ENCODE measurements at regions not wholly inside any gene's neighbourhood (a gene's known extent, or its start where the extent isn't known, plus 50 kb on each side); places are given as distances from the start of the nearest gene placed in this dataset.

DNA sequence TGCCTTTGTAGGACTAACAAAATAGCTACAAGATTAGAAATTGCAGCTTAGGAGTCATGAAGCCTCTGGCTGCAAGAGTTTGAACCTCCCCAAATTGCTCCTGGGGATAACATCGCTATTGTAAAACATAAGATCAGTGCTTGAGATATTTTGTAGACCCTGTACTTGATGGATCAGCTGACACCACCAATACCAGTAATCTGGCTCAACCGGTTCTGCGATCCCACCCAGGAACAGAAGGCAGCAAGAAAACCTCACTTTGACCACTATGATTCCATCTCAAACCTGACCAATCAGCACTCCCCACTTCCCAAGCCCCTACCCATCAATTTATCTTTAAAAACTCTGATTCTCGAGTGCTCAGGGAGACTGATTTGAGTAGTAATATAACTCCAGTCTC is 206.9 kb upstream of the ADRA1D start:
- H2BK5ac ChIP-seq (ENCODE audit: low read depth, low read length): no peak overlapping the region
- H3K4me3 ChIP-seq (ENCODE audit: extremely low read depth in 1 of 4, insufficient read depth in 2 of 4, low read depth in 3 of 4, low read length in 4 of 4): no peak overlapping the region
- H3K79me1 ChIP-seq (ENCODE audit: low read depth, low read length): no peaks in the 10 kb centered on the region
- no peak overlapping the region for H3K9ac ChIP-seq (replicated peaks in 1 of 4; ENCODE audit: extremely low read depth in 1 of 4, low read depth in 3 of 4, low read length in 3 of 4)
- no peak overlapping the region for H4K91ac ChIP-seq (replicated peaks; ENCODE audit: insufficient read length, low read length)
- H2BK20ac ChIP-seq (ENCODE audit: low read length): no peak overlapping the region
- H3K23me2 ChIP-seq (ENCODE audit: low read depth, low read length): no peaks in the 10 kb centered on the region
- H3K4me1 ChIP-seq (replicated peaks in 1 of 4; ENCODE audit: control insufficient read depth in 3 of 4, insufficient read depth in 4 of 4, low read length in 3 of 4): no peaks in the 10 kb centered on the region; a peak in 3 of 7 replicates
- CTCF ChIA-PET (ENCODE audit: partially characterized antibody): no interaction called here
- DNase-seq (ENCODE audit: low read depth in 1 of 2, low spot score in 2 of 2): no peak
- no peak overlapping the region for H2AK5ac ChIP-seq (ENCODE audit: low read depth, low read length)
- no peak overlapping the region for H3K56ac ChIP-seq (replicated peaks; ENCODE audit: insufficient read length, low read depth, low read length)
- no peaks in the 10 kb centered on the region for H3K27me3 ChIP-seq (replicated peaks in 1 of 4; ENCODE audit: control insufficient read depth in 3 of 4, extremely low read depth in 1 of 4, insufficient read depth in 3 of 4, low read length in 3 of 4)
- 78% methylated on average over 4 of the region's 4 CpGs; no CpG with 5 or more reads in 1 of the 2 experiments for WGBS, 2 experiments (ENCODE audit: extremely low coverage in 1 of 2, insufficient coverage in 1 of 2, insufficient read length in 1 of 2, insufficient replicate concordance in 2 of 2, low coverage in 1 of 2, low lambda C conversion rate in 2 of 2, missing lambda C conversion rate in 1 of 2)
- H3K79me2 ChIP-seq (ENCODE audit: control insufficient read depth in 1 of 2, insufficient read depth in 2 of 2, low read length in 2 of 2): no peaks in the 10 kb centered on the region
- H4K5ac ChIP-seq (ENCODE audit: insufficient read length, low read depth, low read length): no peak overlapping the region
- H3K4me2 ChIP-seq (ENCODE audit: insufficient read depth in 1 of 2, low read depth in 2 of 2, low read length in 2 of 2): no peak overlapping the region
- H3K18ac ChIP-seq (ENCODE audit: extremely low read depth, low read length): no peak overlapping the region
- H2AFZ ChIP-seq (ENCODE audit: low read length): no peak overlapping the region
- H2BK12ac ChIP-seq (ENCODE audit: low read depth, low read length): no peak overlapping the region
- no peaks in the 10 kb centered on the region for H3K36me3 ChIP-seq (ENCODE audit: control insufficient read depth in 2 of 4, insufficient read depth in 4 of 4, low read length in 3 of 4)
- no peak overlapping the region for H2BK15ac ChIP-seq (ENCODE audit: low read length)
- no peak overlapping the region for H3K4ac ChIP-seq (replicated peaks; ENCODE audit: insufficient read length, low read depth, low read length)
- no peaks in the 10 kb centered on the region for H3K9me3 ChIP-seq (ENCODE audit: insufficient read depth in 2 of 2, low read depth in 1 of 2, low read length in 1 of 2)
- H3K23ac ChIP-seq (ENCODE audit: insufficient read length): no peak overlapping the region
- no peak overlapping the region for H3K27ac ChIP-seq (ENCODE audit: low read depth, low read length)
- H4K8ac ChIP-seq (ENCODE audit: extremely low read depth, insufficient read depth, low read length): no peak overlapping the region
- POLR2A ChIA-PET (ENCODE audit: partially characterized antibody): no interaction called here
- no peak overlapping the region for H2BK120ac ChIP-seq (replicated peaks; ENCODE audit: low read depth, low read length)
- no peaks in the 10 kb centered on the region for H4K20me1 ChIP-seq (replicated peaks in 1 of 2; ENCODE audit: control insufficient read depth in 1 of 2, insufficient read depth in 2 of 2, low read length in 2 of 2)
- no peak for FAIRE-seq
- H3K14ac ChIP-seq (ENCODE audit: insufficient read length): no peak overlapping the region
- TF ChIP-seq PHF8 (conservative IDR thresholded peaks at IDR 0.05; ENCODE audit: low read depth, low read length) (no peak), SRF (IDR thresholded peaks at IDR 0.05; ENCODE audit: low read depth, low read length) (no peak), FOSL1 (IDR thresholded peaks at IDR 0.05; ENCODE audit: insufficient read depth, low read depth, low read length) (no peak), MAFK (IDR thresholded peaks at IDR 0.05; ENCODE audit: low read depth, low read length) (no peak), ASH2L (IDR thresholded peaks at IDR 0.05; ENCODE audit: low read length) (no peak), POU5F1 (IDR thresholded peaks at IDR 0.05; ENCODE audit: low read depth, low read length) (no peak), TAF7 (optimal IDR thresholded peaks at IDR 0.05; ENCODE audit: borderline replicate concordance, low read depth, low read length) (no peak), KDM5A (IDR thresholded peaks at IDR 0.05; ENCODE audit: low read length) (no peak), RBBP5 (IDR thresholded peaks at IDR 0.05; ENCODE audit: borderline replicate concordance, low read depth, low read length) (no peak), SIX5 (IDR thresholded peaks at IDR 0.05; ENCODE audit: low read depth, low read length) (no peak)
- TF ChIP-seq, protein P1, sequence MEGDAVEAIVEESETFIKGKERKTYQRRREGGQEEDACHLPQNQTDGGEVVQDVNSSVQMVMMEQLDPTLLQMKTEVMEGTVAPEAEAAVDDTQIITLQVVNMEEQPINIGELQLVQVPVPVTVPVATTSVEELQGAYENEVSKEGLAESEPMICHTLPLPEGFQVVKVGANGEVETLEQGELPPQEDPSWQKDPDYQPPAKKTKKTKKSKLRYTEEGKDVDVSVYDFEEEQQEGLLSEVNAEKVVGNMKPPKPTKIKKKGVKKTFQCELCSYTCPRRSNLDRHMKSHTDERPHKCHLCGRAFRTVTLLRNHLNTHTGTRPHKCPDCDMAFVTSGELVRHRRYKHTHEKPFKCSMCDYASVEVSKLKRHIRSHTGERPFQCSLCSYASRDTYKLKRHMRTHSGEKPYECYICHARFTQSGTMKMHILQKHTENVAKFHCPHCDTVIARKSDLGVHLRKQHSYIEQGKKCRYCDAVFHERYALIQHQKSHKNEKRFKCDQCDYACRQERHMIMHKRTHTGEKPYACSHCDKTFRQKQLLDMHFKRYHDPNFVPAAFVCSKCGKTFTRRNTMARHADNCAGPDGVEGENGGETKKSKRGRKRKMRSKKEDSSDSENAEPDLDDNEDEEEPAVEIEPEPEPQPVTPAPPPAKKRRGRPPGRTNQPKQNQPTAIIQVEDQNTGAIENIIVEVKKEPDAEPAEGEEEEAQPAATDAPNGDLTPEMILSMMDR (IDR thresholded peaks at IDR 0.05; ENCODE audit: control extremely low read depth in 1 of 3, insufficient read depth in 1 of 3, low read depth in 1 of 3, low read length in 3 of 3): no peak

Data from H1 (cell line).